Endodermal cell (in vitro differentiated cells): ENCODE measurements at regions not wholly inside any gene's neighbourhood (a gene's known extent, or its start where the extent isn't known, plus 50 kb on each side); places are given as distances from the start of the nearest gene placed in this dataset.

Experiments
- DNase-seq: peaks from one replicate; pipeline ENCODE4 v3.0.0-alpha.2; 2017
- H3K27ac ChIP-seq: 2 replicates; pipeline ENCODE4 v1.5.1; 2013; ENCODE audit warnings: mild to moderate bottlenecking, low read depth, low read length, moderate library complexity
- H3K27me3 ChIP-seq: 2 replicates; pipeline ENCODE4 v1.6.1; 2013; ENCODE audit warnings: mild to moderate bottlenecking, low read length, moderate library complexity; ENCODE audit not compliant: insufficient read depth, control insufficient read depth, poor library complexity, severe bottlenecking
- H3K36me3 ChIP-seq: 2 replicates; pipeline ENCODE4 v1.7.0; 2013; ENCODE audit warnings: mild to moderate bottlenecking, low read length, moderate library complexity; ENCODE audit not compliant: control insufficient read depth, insufficient read depth
- H3K4me1 ChIP-seq: one replicate; pipeline ENCODE4 v1.7.0; 2013; ENCODE audit warnings: low read length; ENCODE audit not compliant: control insufficient read depth, insufficient read depth
- H3K4me3 ChIP-seq: 2 replicates; pipeline ENCODE4 v1.5.1; 2013; ENCODE audit warnings: mild to moderate bottlenecking, low read length, moderate library complexity
- H3K9ac ChIP-seq: 2 replicates; pipeline ENCODE4 v1.6.1; 2013; ENCODE audit warnings: mild to moderate bottlenecking, low read length, moderate library complexity; ENCODE audit not compliant: poor library complexity, severe bottlenecking; ENCODE audit errors: extremely low read depth
- H3K9me3 ChIP-seq: 2 replicates; pipeline ENCODE4 v1.6.1; 2013; ENCODE audit warnings: mild to moderate bottlenecking, low read length, moderate library complexity; ENCODE audit not compliant: control insufficient read depth
- H3K27ac Mint-ChIP-seq: 2 replicates; pipeline ENCODE4 v1.8.0; 2020; ENCODE audit warnings: mixed read lengths
- H3K27me3 Mint-ChIP-seq: 2 replicates; pipeline ENCODE4 v1.8.0; 2021; ENCODE audit warnings: mild to moderate bottlenecking, mixed read lengths; ENCODE audit not compliant: insufficient read depth
- H3K36me3 Mint-ChIP-seq: 2 replicates; pipeline ENCODE4 v1.8.0; 2020; ENCODE audit warnings: low read depth, mixed read lengths
- H3K4me1 Mint-ChIP-seq: 2 replicates; pipeline ENCODE4 v1.8.0; 2020; ENCODE audit warnings: mixed read lengths
- H3K4me3 Mint-ChIP-seq: 2 replicates; pipeline ENCODE4 v1.8.0; 2020; ENCODE audit warnings: mild to moderate bottlenecking, moderate library complexity, mixed read lengths
- H3K9me3 Mint-ChIP-seq: 2 replicates; pipeline ENCODE4 v1.8.0; 2020; ENCODE audit warnings: mild to moderate bottlenecking, mixed read lengths
- WGBS, 2 experiments: methylation state at CpG; one replicate each; pipeline versions ENCODE4 v1.1.5 to v1.1.7; 2013; ENCODE audit warnings: missing lambda C conversion rate in 2 of 2, mixed read lengths in 1 of 2; ENCODE audit not compliant: insufficient coverage in 1 of 2, insufficient read length in 1 of 2; 5-methylcytosine and 5-hydroxymethylcytosine counted together
- TF ChIP-seq, protein P1 (sequence below): fragments of 200-600 bp; sonication (generic); conservative IDR thresholded peaks from 2 replicates; pipeline ENCODE4 v1.5.0; 2021; ENCODE audit warnings: antibody characterized with exemption, mild to moderate bottlenecking

DNA sequence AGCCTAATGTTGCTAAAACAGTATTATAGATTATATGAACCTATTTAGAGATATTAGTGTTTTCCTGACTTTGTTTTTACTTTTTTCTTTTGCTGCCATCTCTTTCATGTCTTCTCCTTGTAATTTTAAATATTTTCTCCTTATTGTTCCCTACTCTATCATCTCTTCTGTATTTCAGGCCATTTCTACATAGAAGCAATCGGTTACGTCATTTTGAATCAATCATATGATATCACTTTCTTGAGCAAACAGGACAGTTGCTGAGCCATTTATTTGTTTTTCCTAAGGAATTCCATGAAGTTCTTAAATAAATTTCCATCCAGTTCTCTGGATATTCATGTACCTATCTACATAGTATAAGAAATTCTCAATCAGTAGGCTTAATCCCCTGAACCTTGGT is 287.2 kb downstream of the NUF2 start:
- Mint-ChIP-seq H3K27me3 (no peaks in the 10 kb centered on the region), H3K4me1 (peaks cover 46% of the 10 kb centered on the region), H3K9me3 (no peaks in the 10 kb centered on the region), H3K36me3 (peaks cover 3% of the 10 kb centered on the region), H3K27ac (no peak overlapping the region), H3K4me3 (no peak overlapping the region)
- peaks cover 4% of the 10 kb centered on the region for H3K4me1 ChIP-seq
- H3K9ac ChIP-seq = no peak overlapping the region
- WGBS, 2 experiments = 92% methylated on average over 2 of the region's 2 CpGs; no CpG with 5 or more reads in 1 of the 2 experiments
- H3K27me3 ChIP-seq = no peaks in the 10 kb centered on the region
- H3K4me3 ChIP-seq = no peak overlapping the region
- H3K27ac ChIP-seq = no peak overlapping the region
- TF ChIP-seq, protein P1, sequence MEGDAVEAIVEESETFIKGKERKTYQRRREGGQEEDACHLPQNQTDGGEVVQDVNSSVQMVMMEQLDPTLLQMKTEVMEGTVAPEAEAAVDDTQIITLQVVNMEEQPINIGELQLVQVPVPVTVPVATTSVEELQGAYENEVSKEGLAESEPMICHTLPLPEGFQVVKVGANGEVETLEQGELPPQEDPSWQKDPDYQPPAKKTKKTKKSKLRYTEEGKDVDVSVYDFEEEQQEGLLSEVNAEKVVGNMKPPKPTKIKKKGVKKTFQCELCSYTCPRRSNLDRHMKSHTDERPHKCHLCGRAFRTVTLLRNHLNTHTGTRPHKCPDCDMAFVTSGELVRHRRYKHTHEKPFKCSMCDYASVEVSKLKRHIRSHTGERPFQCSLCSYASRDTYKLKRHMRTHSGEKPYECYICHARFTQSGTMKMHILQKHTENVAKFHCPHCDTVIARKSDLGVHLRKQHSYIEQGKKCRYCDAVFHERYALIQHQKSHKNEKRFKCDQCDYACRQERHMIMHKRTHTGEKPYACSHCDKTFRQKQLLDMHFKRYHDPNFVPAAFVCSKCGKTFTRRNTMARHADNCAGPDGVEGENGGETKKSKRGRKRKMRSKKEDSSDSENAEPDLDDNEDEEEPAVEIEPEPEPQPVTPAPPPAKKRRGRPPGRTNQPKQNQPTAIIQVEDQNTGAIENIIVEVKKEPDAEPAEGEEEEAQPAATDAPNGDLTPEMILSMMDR = no peak
- no peak for DNase-seq
- no peaks in the 10 kb centered on the region for H3K9me3 ChIP-seq
- no peaks in the 10 kb centered on the region for H3K36me3 ChIP-seq

DNA sequence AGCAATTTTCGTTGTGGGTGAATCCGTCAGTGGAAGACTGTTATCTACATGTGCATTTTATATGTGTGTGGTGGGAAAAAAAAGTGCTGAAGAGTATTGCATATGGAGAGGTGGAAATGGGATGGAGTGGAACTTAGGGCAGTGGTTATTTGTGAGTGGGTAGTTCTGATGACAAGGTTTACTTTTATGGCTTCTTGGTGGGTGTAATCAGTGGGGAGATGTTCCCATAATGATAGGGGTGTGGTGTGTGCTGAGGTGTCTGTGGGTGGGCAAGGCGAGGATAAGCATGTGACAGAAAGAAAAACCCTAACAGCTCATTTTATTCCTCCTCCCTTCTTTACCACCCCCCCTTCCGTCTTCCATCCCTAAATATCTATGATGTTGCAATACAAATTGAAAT is 288.1 kb downstream of the NUF2 start:
- Mint-ChIP-seq H3K4me1 (peaks cover 55% of the 10 kb centered on the region), H3K4me3 (no peak overlapping the region), H3K9me3 (no peaks in the 10 kb centered on the region), H3K27ac (no peak overlapping the region), H3K36me3 (no peaks in the 10 kb centered on the region), H3K27me3 (no peaks in the 10 kb centered on the region)
- H3K36me3 ChIP-seq = no peaks in the 10 kb centered on the region
- no peak overlapping the region for H3K4me3 ChIP-seq
- H3K4me1 ChIP-seq = peaks cover 4% of the 10 kb centered on the region
- no peaks in the 10 kb centered on the region for H3K9me3 ChIP-seq
- TF ChIP-seq, protein P1 = no peak
- DNase-seq = no peak
- WGBS, 2 experiments = 86 to 90% methylated on average over 2 of the region's 4 CpGs
- no peak overlapping the region for H3K9ac ChIP-seq
- H3K27ac ChIP-seq = no peak overlapping the region
- no peaks in the 10 kb centered on the region for H3K27me3 ChIP-seq

DNA sequence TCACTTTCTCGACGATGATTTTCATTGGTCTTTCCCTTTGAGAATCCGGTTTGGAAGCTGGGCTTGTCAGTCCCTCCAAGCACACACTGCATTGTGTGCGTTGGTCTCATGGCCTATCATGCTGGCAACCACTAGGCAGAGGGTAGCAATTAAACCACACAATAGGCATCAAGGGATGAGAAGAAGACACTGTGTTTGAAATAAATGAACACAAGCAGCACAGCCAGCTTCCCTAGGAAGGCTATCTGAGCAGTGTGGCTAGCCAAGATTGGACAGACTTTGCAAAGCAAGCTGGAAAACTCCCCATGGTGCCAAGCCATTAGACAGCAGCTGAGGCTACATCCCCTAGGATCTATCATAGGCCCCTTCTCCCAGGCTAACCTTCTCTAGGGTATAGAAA is 288.7 kb downstream of the NUF2 start:
- H3K36me3 ChIP-seq = no peaks in the 10 kb centered on the region
- no peak overlapping the region for H3K9ac ChIP-seq
- peaks cover 4% of the 10 kb centered on the region for H3K4me1 ChIP-seq
- H3K27me3 ChIP-seq = no peaks in the 10 kb centered on the region
- H3K9me3 Mint-ChIP-seq = no peaks in the 10 kb centered on the region
- no peak overlapping the region for H3K27ac ChIP-seq
- H3K27me3 Mint-ChIP-seq = no peaks in the 10 kb centered on the region
- no peak overlapping the region for H3K4me3 Mint-ChIP-seq
- no peak overlapping the region for H3K4me3 ChIP-seq
- H3K36me3 Mint-ChIP-seq = no peaks in the 10 kb centered on the region
- H3K4me1 Mint-ChIP-seq = peaks cover 61% of the 10 kb centered on the region
- 83 to 92% methylated on average over 4 of the region's 4 CpGs for WGBS, 2 experiments
- TF ChIP-seq, protein P1 = no peak
- no peaks in the 10 kb centered on the region for H3K9me3 ChIP-seq
- DNase-seq = no peak
- H3K27ac Mint-ChIP-seq = no peak overlapping the region
